ENCODE measurements at regions not wholly inside any gene's neighbourhood (a gene's known extent, or its start where the extent isn't known, plus 50 kb on each side); places are given as distances from the start of the nearest gene placed in this dataset.

DNA sequence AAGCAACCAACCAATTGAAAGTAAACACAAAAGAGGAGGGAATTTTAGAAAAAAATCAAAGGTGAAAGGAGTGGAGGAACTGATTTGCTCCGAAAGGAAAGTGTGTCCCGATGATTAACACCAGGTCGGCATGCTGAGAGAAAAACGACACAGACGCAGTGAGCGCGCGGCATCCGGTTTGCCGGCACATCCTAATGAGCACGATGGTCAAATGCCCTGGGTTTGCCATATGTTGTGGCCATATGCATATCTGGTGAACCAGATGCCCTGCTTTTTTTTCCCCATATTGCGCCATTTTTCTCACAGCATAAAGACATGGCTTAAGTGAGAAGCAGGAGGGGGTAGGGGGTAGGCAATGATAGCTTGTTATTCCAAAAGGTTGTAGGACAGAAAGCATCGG lies 626.7 kb downstream of the BCL11A start:
- Mint-ChIP-seq H3K27me3 (no peaks in the 10 kb centered on the region), H3K36me3 (ENCODE audit: low read depth) (no peaks in the 10 kb centered on the region), H3K9me3 (no peaks in the 10 kb centered on the region), H3K27ac (no peak overlapping the region), H3K4me1 (no peaks in the 10 kb centered on the region), H3K4me3 (no peak overlapping the region)
- ATAC-seq (no peak), DNase-seq (no peak)

DNA sequence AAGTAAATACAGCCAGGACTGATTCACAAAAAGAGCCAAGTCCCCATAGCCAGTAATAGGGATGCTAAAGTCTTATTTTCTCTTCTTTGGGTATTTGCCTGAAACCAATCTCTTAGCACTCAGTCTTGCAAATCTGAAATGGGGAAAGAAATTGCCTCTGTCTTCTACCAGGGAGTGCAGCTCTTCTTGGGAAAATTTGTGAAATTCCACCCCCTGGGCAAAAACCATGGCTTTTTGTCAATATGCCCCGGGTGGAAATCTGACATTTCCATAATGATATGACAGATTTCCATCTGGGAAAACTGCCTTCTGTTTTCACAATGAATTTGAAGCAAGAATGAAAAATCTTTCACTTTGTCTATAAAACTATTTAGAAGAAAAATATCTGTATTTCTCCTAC lies 628.1 kb downstream of the BCL11A start:
- no peak for ATAC-seq
- Mint-ChIP-seq H3K4me3 (no peak overlapping the region), H3K4me1 (peaks cover 2% of the 10 kb centered on the region), H3K27ac (no peak overlapping the region), H3K9me3 (no peaks in the 10 kb centered on the region), H3K27me3 (no peaks in the 10 kb centered on the region), H3K36me3 (ENCODE audit: low read depth) (no peaks in the 10 kb centered on the region)
- DNase-seq: no peak

DNA sequence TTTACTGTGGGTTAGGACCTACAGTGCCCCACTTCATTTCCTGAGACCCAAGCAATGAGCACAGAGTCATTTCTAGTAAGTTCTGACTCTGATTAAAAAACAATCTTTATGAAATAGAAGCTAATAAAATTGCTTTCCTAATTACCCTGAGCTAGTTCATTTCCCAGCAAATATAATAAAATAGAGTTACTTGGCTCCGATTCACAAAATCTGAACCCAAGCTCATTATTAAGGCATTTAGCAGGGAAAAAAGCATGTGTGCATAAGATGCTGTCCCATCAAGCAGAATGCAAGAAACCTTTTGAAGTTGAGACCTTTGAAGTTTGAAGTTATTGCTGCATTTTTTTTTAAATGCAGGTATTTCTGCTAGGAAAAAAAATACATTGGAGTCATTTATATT lies 629.1 kb downstream of the BCL11A start:
- H3K27me3 Mint-ChIP-seq: no peaks in the 10 kb centered on the region
- H3K9me3 Mint-ChIP-seq: no peaks in the 10 kb centered on the region
- H3K36me3 Mint-ChIP-seq (ENCODE audit: low read depth): no peaks in the 10 kb centered on the region
- H3K4me1 Mint-ChIP-seq: peaks cover 9% of the 10 kb centered on the region
- no peak overlapping the region for H3K4me3 Mint-ChIP-seq
- no peak for ATAC-seq
- no peak overlapping the region for H3K27ac Mint-ChIP-seq
- no peak for DNase-seq

DNA sequence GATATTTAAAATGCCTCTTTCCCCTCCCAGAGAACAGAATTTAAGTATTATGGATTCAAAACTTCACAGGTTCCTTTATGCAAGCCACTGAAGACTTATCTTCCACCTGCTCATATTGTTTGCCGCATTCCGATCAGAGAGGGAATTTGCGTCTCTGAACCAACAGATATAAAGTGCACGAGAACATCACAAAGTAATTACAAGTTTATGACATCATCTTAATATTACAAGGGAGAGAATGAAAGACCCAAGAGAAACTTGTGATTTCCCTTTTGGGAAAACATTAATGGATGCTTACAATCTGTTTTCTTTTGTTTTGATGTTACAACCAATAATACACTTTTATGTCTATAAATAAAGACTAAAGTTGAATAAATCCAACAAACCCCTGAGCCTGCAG lies 631.0 kb downstream of the BCL11A start:
- DNase-seq (no peak), ATAC-seq (no peak)
- Mint-ChIP-seq H3K36me3 (ENCODE audit: low read depth) (no peaks in the 10 kb centered on the region), H3K4me3 (no peak overlapping the region), H3K9me3 (no peaks in the 10 kb centered on the region), H3K27me3 (no peaks in the 10 kb centered on the region), H3K27ac (no peak overlapping the region), H3K4me1 (peaks cover 9% of the 10 kb centered on the region)

DNA sequence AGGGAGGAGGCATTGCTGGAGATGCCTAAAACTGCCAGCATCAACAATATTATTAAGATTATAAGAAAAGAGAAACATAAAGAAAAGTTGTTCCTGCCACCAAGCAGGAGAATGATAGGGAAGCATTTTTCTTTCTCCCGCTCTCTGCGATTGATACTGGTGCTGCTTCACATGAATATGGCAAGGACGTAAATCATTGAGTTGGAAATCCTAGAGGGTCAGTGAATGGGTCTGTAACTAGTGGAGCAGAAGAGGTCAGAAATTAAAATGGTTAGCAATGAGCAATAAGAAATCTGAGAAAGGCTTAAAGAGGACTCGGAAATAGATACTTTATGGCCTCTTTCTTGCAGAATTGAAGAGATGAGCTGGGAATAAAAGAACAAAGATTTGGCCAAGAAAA lies 631.7 kb downstream of the BCL11A start:
- H3K27me3 Mint-ChIP-seq: no peaks in the 10 kb centered on the region
- H3K4me1 Mint-ChIP-seq: peaks cover 9% of the 10 kb centered on the region
- no peak overlapping the region for H3K4me3 Mint-ChIP-seq
- no peak overlapping the region for H3K27ac Mint-ChIP-seq
- no peaks in the 10 kb centered on the region for H3K9me3 Mint-ChIP-seq
- DNase-seq (no peak), ATAC-seq (no peak)
- H3K36me3 Mint-ChIP-seq (ENCODE audit: low read depth): no peaks in the 10 kb centered on the region

DNA sequence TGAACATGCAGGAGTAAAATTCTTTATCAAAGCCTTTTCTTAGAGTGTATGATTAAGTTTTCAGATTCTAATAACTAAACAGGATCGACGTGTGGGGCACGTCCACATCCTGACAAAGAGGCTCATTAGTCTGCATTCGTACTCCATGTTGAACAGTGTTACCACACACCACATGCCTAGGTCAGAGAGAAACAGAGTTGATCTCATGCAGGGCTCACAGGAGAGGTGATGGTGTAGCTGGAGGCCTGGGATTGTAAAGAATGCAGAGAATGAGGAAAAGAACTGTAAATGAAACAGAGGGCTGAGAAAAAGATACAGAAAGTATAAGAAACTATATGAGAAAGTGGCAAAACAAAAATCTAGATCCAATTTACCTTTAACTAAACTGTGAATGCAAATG lies 632.5 kb downstream of the BCL11A start:
- Mint-ChIP-seq H3K4me3 (no peak overlapping the region), H3K27me3 (no peaks in the 10 kb centered on the region), H3K36me3 (ENCODE audit: low read depth) (no peaks in the 10 kb centered on the region), H3K27ac (no peak overlapping the region), H3K4me1 (peaks cover 9% of the 10 kb centered on the region), H3K9me3 (no peaks in the 10 kb centered on the region)
- DNase-seq: no peak
- ATAC-seq: no peak

DNA sequence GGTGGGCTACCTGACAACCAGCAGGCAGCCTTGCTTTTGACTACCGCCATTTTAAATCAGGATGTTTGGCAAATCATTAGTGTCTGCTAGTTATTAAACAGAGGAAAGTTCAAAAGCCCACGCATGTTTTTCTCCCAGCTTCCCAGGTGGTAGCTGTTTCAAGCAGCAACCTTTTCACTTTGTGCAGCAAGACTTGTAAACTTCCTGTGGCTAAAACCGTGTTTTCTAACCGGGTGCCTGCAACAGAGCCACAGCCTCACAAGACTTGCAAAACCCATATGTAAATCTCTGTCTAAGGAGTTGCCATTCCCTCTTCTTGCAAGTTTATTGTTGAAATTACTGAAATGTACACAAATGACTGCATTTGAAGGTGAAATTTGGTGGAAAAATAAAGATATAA lies 633.1 kb downstream of the BCL11A start:
- Mint-ChIP-seq H3K4me3 (no peak overlapping the region), H3K4me1 (peaks cover 9% of the 10 kb centered on the region), H3K9me3 (no peaks in the 10 kb centered on the region), H3K36me3 (ENCODE audit: low read depth) (no peaks in the 10 kb centered on the region), H3K27me3 (no peaks in the 10 kb centered on the region), H3K27ac (no peak overlapping the region)
- ATAC-seq (no peak), DNase-seq (no peak)

DNA sequence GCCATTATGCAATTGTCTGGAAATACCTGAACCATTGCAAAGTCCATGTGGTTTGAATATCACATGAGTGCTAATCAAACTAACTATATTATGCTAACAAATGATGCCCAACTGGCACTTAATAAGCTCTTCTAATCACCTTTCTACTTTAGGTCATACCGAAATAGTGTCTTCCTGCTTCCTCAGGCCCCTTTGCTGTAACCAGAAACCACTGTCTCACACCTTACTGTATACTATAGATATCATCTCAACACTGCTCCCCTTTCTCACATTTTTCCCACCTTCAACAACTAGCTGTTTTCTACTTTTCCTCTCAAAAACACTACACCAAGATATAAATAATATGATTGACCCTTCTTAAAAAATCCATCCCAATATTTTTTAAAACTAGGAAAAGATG lies 633.9 kb downstream of the BCL11A start:
- H3K27me3 Mint-ChIP-seq: no peaks in the 10 kb centered on the region
- no peaks in the 10 kb centered on the region for H3K9me3 Mint-ChIP-seq
- peaks cover 9% of the 10 kb centered on the region for H3K4me1 Mint-ChIP-seq
- no peak overlapping the region for H3K4me3 Mint-ChIP-seq
- ATAC-seq (no peak), DNase-seq (no peak)
- no peaks in the 10 kb centered on the region for H3K36me3 Mint-ChIP-seq (ENCODE audit: low read depth)
- no peak overlapping the region for H3K27ac Mint-ChIP-seq

DNA sequence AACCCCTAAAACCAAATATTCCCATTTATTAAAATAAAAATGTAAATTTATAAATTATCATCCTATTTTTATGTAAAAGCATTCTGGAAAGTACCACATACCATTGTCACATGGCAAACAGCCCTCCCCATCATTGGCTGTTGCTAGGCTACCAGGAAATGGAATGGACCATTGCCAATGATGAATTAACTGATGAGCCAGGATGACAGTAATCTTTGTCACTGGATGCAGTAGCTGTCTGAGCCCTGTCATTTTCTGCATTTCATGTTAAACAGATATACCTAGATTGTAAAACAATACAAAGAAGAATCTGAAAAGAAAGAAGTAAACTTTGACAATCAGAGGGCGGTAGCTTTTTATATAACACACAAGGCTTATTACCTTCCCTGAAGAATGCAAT lies 641.4 kb downstream of the BCL11A start:
- Mint-ChIP-seq H3K4me3 (no peak overlapping the region), H3K27ac (no peak overlapping the region), H3K9me3 (no peaks in the 10 kb centered on the region), H3K27me3 (no peaks in the 10 kb centered on the region), H3K36me3 (ENCODE audit: low read depth) (no peaks in the 10 kb centered on the region), H3K4me1 (peaks cover 19% of the 10 kb centered on the region)
- DNase-seq: no peak
- no peak for ATAC-seq

DNA sequence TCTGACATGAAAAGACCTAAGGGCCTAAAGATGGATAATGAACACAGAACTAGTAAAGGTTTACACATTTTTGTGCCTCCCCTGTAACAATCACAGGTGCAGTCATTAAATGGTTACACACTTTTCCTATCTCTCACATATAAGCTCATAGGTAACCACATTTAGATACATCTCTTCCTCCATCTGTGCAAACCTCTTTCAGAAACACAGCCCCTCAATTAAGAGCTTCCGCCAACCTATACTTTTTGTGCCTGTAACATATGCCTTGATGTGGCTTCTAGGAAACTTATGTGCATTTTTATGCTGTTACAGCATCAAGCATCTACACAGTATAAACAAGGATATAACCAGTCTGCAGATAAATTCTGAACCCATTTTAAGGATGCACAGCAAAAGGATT lies 643.3 kb downstream of the BCL11A start:
- Mint-ChIP-seq H3K27ac (no peak overlapping the region), H3K4me1 (peaks cover 19% of the 10 kb centered on the region), H3K9me3 (no peaks in the 10 kb centered on the region), H3K36me3 (ENCODE audit: low read depth) (no peaks in the 10 kb centered on the region), H3K27me3 (no peaks in the 10 kb centered on the region), H3K4me3 (no peak overlapping the region)
- no peak for DNase-seq
- ATAC-seq: no peak

DNA sequence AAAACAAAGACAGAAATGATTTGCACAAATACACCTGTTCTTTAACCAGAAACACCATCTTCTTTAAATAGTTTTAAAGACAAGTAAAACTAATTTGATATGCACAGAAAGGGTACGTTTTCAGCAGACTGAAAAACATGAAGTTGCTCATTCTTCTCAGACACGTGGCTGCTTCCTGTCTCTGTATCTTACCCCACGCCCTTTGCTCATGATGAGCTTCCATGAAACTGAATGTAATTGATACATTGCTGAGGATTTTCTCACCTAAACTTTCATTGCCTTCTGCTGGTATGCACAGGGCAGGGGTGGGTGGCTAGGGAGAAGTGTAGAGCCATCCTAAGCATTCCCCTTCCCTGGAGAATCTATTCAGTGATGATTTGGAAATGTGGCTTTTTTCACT lies 644.3 kb downstream of the BCL11A start:
- ATAC-seq (no peak), DNase-seq (no peak)
- H3K4me3 Mint-ChIP-seq: no peak overlapping the region
- H3K27ac Mint-ChIP-seq: no peak overlapping the region
- H3K9me3 Mint-ChIP-seq: no peaks in the 10 kb centered on the region
- no peaks in the 10 kb centered on the region for H3K27me3 Mint-ChIP-seq
- H3K4me1 Mint-ChIP-seq: peaks cover 19% of the 10 kb centered on the region
- no peaks in the 10 kb centered on the region for H3K36me3 Mint-ChIP-seq (ENCODE audit: low read depth)

DNA sequence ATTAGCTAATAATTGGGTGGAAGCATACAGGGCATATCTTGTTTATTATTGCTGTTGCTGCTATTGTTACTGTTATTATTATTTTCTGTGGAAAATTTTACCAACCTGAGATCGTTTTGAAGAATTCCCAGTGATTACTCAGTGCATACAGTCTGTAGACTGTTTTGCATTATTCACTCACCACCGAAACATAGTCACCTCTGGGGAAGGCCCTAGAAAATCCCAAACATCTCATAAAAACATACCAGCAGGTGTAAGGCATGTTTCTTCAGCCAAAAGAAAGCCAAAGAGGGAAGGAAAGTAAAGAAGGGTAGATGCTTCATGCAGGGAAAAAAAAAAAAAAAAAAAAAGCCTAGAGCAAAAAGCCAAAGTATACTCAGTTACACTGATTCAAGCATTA lies 647.7 kb downstream of the BCL11A start:
- no peak for ATAC-seq
- Mint-ChIP-seq H3K4me1 (peaks cover 19% of the 10 kb centered on the region), H3K4me3 (no peak overlapping the region), H3K36me3 (ENCODE audit: low read depth) (no peaks in the 10 kb centered on the region), H3K9me3 (no peaks in the 10 kb centered on the region), H3K27ac (no peak overlapping the region), H3K27me3 (no peaks in the 10 kb centered on the region)
- no peak for DNase-seq

DNA sequence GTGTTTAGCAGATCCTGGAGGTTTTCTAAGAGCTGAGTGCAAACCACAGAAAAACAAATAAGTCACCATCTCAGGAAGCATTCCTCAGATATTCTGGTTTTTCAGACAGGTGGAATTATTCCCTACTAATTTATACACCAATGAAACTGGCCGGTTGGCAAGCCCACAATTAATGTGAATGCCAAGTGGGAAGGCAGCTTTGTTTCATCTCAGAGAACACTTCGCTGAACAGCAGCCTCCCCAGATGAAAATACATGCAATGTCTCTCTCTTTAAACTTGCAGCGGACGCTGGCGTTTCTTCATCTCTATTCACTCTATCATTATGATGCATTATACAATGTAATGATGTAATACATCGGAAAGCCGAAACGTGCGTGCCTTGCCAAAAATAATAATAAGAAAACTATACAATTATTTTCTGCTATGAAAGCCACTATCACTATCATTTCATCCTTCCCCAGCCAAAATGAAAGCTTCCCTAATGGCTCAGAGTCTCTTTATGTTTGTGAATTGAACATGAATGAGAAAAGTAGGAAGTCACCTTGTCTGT lies 649.4 kb downstream of the BCL11A start:
- H3K27ac Mint-ChIP-seq: no peak overlapping the region
- H3K36me3 Mint-ChIP-seq (ENCODE audit: low read depth): no peaks in the 10 kb centered on the region
- no peaks in the 10 kb centered on the region for H3K27me3 Mint-ChIP-seq
- peaks cover 7% of the 10 kb centered on the region for H3K4me1 Mint-ChIP-seq
- H3K4me3 Mint-ChIP-seq: no peak overlapping the region
- no peak for DNase-seq
- no peaks in the 10 kb centered on the region for H3K9me3 Mint-ChIP-seq
- ATAC-seq: no peak

DNA sequence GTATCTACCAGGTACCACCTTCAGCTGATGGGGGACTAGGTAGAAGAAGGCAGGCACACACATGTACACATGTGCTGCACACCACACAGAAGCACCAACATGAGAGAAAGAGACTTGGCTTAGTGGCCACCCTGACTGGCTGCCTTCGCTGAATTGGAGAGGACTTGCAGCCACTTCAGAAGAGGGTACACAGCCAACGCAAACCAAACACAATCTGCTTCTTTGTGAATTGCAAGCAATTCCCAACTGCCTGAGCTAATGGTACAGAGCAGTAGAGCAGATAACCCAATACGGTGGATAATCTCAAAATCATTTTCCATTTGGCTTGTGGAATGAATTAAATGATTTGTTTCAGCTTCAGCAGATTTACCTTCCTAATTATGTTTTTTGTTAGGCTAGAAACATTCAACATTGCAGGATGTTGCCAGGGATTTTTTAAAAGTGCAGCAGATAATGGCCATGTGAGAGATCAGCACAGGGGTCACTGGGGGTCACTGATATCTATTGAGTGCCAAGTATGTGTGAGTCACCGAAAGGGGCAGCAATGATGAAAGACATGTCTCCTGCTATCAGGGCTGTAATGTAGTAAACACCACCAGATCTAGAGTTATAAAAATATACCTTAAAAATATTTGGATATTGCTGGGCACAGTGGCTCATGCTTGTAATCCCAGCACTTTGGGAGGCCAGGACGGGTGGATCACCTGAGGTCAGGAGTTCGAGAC lies 652.6 kb downstream of the BCL11A start:
- no peak overlapping the region for H3K4me3 Mint-ChIP-seq
- H3K27me3 Mint-ChIP-seq: no peaks in the 10 kb centered on the region
- ATAC-seq (no peak), DNase-seq (no peak)
- H3K9me3 Mint-ChIP-seq: no peaks in the 10 kb centered on the region
- no peaks in the 10 kb centered on the region for H3K36me3 Mint-ChIP-seq (ENCODE audit: low read depth)
- H3K27ac Mint-ChIP-seq: no peak overlapping the region
- peaks cover 10% of the 10 kb centered on the region for H3K4me1 Mint-ChIP-seq

DNA sequence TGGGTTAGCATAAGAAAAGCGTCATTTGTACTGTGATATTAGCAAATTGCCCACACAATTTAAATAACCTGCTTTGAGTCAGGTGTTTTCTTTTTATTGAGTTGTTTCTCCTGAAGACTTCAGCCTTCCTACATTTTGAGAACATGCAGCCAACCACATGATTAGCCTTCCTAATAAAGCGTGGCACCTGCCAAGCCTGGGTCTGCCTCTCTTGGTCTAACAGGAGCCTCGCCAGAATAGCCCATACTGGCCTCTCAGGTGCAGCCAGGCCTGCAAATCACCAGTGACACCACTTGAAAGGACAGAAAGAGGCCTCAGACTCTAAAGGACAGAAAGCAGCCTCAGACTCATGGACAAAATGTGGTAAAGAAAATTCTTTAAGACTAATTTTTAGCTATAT lies 653.8 kb downstream of the BCL11A start:
- no peaks in the 10 kb centered on the region for H3K27me3 Mint-ChIP-seq
- no peaks in the 10 kb centered on the region for H3K36me3 Mint-ChIP-seq (ENCODE audit: low read depth)
- no peak for DNase-seq
- H3K9me3 Mint-ChIP-seq: no peaks in the 10 kb centered on the region
- no peak overlapping the region for H3K4me3 Mint-ChIP-seq
- H3K4me1 Mint-ChIP-seq: peaks cover 10% of the 10 kb centered on the region
- no peak overlapping the region for H3K27ac Mint-ChIP-seq
- ATAC-seq: no peak

Measured in activated naive CD8-positive, alpha-beta T cell treated with anti-CD3 and anti-CD28 coated beads, Interleukin-2, amount 50 U/mL, for 24 hours (primary cell).